ENCODE measurements at regions not wholly inside any gene's neighbourhood (a gene's known extent, or its start where the extent isn't known, plus 50 kb on each side); places are given as distances from the start of the nearest gene placed in this dataset.

DNA sequence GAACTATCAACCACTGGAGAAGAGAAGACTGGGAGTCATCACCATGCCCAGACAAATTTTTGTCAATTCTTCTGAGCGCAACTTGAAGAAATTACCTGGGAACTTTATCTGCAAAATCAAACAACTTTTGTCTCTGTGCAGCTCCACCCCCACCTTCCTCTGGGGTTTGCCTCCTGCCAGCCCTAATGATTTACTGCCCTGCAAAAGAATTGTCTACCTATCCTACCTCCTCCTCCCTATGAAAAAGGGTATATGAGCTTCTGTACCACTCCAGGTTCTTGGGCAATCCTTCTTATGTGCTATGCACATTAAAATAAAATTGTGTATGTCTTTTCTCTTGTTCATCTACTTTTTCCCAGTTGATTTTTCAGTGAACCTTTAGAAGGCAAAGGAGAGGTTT lies 191.9 kb downstream of the URB2 start:
- H3K36me3 ChIP-seq: no peaks in the 10 kb centered on the region
- intact Hi-C loops (cut with DNase I; ENCODE audit: low total_unique reads): no loop called here
- TF ChIP-seq POLR2A (IDR thresholded peaks at IDR 0.05) (no peak), EP300 (IDR thresholded peaks at IDR 0.05) (no peak), POLR2AphosphoS5 (IDR thresholded peaks at IDR 0.05) (no peak)
- TF ChIP-seq, protein P1, sequence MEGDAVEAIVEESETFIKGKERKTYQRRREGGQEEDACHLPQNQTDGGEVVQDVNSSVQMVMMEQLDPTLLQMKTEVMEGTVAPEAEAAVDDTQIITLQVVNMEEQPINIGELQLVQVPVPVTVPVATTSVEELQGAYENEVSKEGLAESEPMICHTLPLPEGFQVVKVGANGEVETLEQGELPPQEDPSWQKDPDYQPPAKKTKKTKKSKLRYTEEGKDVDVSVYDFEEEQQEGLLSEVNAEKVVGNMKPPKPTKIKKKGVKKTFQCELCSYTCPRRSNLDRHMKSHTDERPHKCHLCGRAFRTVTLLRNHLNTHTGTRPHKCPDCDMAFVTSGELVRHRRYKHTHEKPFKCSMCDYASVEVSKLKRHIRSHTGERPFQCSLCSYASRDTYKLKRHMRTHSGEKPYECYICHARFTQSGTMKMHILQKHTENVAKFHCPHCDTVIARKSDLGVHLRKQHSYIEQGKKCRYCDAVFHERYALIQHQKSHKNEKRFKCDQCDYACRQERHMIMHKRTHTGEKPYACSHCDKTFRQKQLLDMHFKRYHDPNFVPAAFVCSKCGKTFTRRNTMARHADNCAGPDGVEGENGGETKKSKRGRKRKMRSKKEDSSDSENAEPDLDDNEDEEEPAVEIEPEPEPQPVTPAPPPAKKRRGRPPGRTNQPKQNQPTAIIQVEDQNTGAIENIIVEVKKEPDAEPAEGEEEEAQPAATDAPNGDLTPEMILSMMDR (IDR thresholded peaks at IDR 0.05): no peak
- WGBS, 5 donors: 59 to 81% (median 71%) methylated on average over 1 of the region's 1 CpG
- no peak overlapping the region for H3K27ac ChIP-seq
- peaks cover 0 to 4% (median 0%) of the 10 kb centered on the region in 3 donors for H3K27me3 ChIP-seq
- H3K4me3 ChIP-seq: no peak overlapping the region
- peaks cover 0 to 6% (median 2%) of the 10 kb centered on the region in 4 donors for H3K9me3 ChIP-seq
- H3K4me1 ChIP-seq: no peaks in the 10 kb centered on the region
- no peak for DNase-seq

DNA sequence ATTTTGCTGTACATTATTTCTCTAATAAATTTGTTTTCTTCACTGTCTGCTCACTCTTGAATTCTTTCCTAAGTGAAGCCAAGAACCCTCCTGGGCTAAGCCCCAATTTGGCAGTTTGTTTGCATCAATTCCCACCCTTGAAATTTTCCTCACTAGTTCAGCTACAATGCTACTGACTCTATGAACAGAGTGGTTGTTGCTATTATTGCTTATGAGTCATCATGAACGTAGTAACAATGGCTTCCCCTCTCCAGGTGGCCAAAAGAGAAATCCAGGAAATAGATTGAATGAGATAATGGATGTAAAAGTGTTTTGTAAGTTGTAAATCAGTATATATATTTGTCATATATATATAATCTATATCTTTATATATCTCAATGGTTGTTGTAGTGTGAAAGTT lies 193.0 kb downstream of the URB2 start:
- 30 to 56% (median 36%) methylated on average over 1 of the region's 1 CpG for WGBS, 5 donors
- peaks cover 0 to 6% (median 2%) of the 10 kb centered on the region in 4 donors for H3K9me3 ChIP-seq
- no peak for DNase-seq
- TF ChIP-seq, protein P1 (IDR thresholded peaks at IDR 0.05): no peak
- no peak for TF ChIP-seq POLR2AphosphoS5 (IDR thresholded peaks at IDR 0.05)
- TF ChIP-seq POLR2A (IDR thresholded peaks at IDR 0.05): no peak
- no peak for TF ChIP-seq EP300 (IDR thresholded peaks at IDR 0.05)
- H3K27me3 ChIP-seq: peaks cover 0 to 4% (median 0%) of the 10 kb centered on the region in 3 donors
- H3K4me1 ChIP-seq: no peaks in the 10 kb centered on the region
- H3K27ac ChIP-seq: no peak overlapping the region
- H3K4me3 ChIP-seq: no peak overlapping the region
- intact Hi-C loops (cut with DNase I; ENCODE audit: low total_unique reads): no loop called here
- H3K36me3 ChIP-seq: no peaks in the 10 kb centered on the region

DNA sequence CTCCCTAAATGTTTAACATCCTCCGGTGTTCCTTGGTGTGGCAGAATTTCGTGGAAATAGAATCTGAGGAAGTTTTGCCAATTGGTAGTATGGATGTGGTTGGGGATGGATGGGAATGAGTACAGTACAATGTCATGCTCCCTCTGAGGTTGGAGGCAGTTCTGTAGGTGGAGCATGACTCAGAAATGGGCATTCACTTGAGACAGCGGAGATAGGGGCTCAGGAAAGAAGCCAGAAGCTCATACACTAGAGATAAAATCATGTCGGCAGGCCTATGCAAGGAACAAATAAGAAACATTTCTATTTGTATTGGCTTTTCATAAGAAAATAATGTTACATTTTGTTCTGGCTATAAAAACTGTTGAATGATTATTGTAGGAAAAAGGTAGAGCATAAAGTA lies 196.0 kb downstream of the URB2 start:
- Histone ChIP-seq H3K27me3 (peaks cover 0 to 4% (median 0%) of the 10 kb centered on the region in 3 donors), H3K9me3 (peaks cover 0 to 6% (median 2%) of the 10 kb centered on the region in 4 donors), H3K27ac (no peak overlapping the region), H3K4me3 (no peak overlapping the region), H3K36me3 (no peaks in the 10 kb centered on the region), H3K4me1 (no peaks in the 10 kb centered on the region)
- WGBS, 5 donors: 76 to 78% (median 77%) methylated on average over 4 of the region's 4 CpGs
- DNase-seq: no peak
- no peak for TF ChIP-seq POLR2AphosphoS5 (IDR thresholded peaks at IDR 0.05)
- TF ChIP-seq, protein P1 (IDR thresholded peaks at IDR 0.05): no peak
- intact Hi-C loops (cut with DNase I; ENCODE audit: low total_unique reads): no loop called here

DNA sequence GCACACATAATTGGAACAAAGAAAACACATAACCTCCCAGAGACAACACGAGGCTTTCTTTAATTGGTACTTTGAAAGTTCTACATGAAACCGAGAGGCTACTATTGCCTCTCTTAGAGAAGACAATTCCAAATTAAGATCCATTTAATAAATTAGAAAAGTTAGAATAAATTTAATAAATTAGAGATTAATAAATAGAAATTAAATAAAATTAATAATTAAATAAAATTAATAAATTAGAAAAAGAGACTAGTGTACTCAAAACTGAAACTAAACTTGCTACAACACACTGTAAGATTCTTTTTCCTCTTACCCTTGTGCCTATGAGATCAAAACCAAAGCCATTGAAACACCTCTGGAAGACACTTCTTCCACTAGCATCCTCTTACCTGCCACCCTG lies 199.0 kb downstream of the URB2 start:
- intact Hi-C loops (cut with DNase I; ENCODE audit: low total_unique reads): no loop called here
- H3K4me1 ChIP-seq: no peaks in the 10 kb centered on the region
- no peak for DNase-seq
- no peak overlapping the region for H3K27ac ChIP-seq
- H3K27me3 ChIP-seq: no peaks in the 10 kb centered on the region
- no peak overlapping the region for H3K4me3 ChIP-seq
- H3K36me3 ChIP-seq: no peaks in the 10 kb centered on the region
- TF ChIP-seq, protein P1 (IDR thresholded peaks at IDR 0.05): no peak
- TF ChIP-seq POLR2AphosphoS5 (IDR thresholded peaks at IDR 0.05) (no peak), EP300 (IDR thresholded peaks at IDR 0.05) (no peak), POLR2A (IDR thresholded peaks at IDR 0.05) (no peak)
- WGBS, 5 donors: 92 to 97% (median 92%) methylated on average over 2 of the region's 2 CpGs
- no peaks in the 10 kb centered on the region for H3K9me3 ChIP-seq

Measured in stomach (tissue), 8 donors.